ENCODE measurements at regions not wholly inside any gene's neighbourhood (a gene's known extent, or its start where the extent isn't known, plus 50 kb on each side); places are given as distances from the start of the nearest gene placed in this dataset.

GRCh38 chr16:55048745-55049144 is 118.1 kb downstream of the IRX5 start:
- Histone ChIP-seq H3K27me3 (ENCODE audit: insufficient read depth, low read length) (peaks cover 13% of the 10 kb centered on the region), H3K9me3 (ENCODE audit: low read length) (no peaks in the 10 kb centered on the region), H3K4me1 (ENCODE audit: insufficient read depth, low read length) (peaks cover 2% of the 10 kb centered on the region), H3K36me3 (ENCODE audit: insufficient read depth, low read length) (no peaks in the 10 kb centered on the region), H3K4me3 (ENCODE audit: low read length) (no peak overlapping the region), H2AFZ (ENCODE audit: low read depth, low read length) (no peak overlapping the region)

DNA sequence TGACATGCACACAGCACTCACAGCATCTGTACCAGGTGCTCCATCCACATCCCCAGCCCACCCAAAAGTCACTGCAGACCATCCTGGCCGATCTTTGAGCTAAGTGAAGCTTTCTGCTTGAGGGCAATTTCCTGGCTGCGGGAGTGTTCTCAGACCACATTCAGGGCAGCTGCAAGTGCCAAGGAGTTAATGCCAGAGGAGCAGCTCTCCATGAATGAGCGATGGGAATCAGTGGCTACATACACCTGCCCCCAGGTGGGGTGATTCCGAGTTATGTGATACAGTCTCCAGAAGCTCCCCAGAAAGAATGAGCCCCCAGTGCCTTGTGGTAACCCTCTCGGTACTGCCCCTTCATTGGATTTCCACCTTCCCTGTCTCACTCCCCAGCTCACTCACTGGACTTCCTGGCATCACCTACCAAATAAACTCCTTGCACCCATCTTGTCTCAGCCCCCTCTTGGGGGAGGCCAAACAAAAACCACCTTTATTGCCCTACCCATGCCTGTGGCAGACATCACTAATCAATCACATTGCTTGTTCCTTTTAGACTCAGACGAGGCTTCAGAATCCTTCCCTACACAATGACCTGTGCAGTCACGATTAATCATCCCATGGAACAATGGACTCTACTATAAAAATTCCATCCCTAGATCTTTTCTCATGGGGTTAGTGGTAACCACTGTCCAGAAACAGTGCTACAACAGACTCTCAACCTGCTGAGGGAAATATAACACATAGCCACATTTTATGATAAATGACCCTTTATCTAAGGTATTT is 121.1 kb downstream of the IRX5 start:
- Histone ChIP-seq H2AFZ (ENCODE audit: low read depth, low read length) (no peak overlapping the region), H3K4me1 (ENCODE audit: insufficient read depth, low read length) (peaks cover 6% of the 10 kb centered on the region), H3K36me3 (ENCODE audit: insufficient read depth, low read length) (no peaks in the 10 kb centered on the region), H3K27me3 (ENCODE audit: insufficient read depth, low read length) (peaks cover 10% of the 10 kb centered on the region), H3K4me3 (ENCODE audit: low read length) (no peak overlapping the region), H3K9me3 (ENCODE audit: low read length) (peaks cover 2% of the 10 kb centered on the region)

DNA sequence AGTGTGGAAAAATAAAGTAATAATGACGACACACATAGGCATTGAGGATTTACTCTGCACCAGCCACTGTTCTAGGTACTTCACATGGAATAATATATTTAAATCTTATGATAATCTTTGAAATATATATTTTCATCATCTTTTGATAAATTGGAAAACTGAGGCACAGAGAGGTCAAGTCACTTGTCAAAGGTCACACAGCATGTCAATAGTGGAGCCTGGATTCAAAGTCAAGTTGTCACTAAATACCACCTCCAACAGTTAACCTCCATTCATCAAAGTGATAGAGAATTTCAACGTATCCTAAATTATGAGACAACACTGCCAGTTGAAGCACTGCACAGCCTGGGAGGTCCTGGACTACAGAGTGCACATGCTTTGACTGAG is 121.7 kb downstream of the IRX5 start:
- Histone ChIP-seq H3K4me3 (ENCODE audit: low read length) (no peak overlapping the region), H3K4me1 (ENCODE audit: insufficient read depth, low read length) (peaks cover 5% of the 10 kb centered on the region), H3K9me3 (ENCODE audit: low read length) (peaks cover 2% of the 10 kb centered on the region), H3K27me3 (ENCODE audit: insufficient read depth, low read length) (peaks cover 14% of the 10 kb centered on the region), H3K36me3 (ENCODE audit: insufficient read depth, low read length) (no peaks in the 10 kb centered on the region), H2AFZ (ENCODE audit: low read depth, low read length) (no peak overlapping the region)

GRCh38 chr16:55052741-55053415 is 122.2 kb downstream of the IRX5 start:
- Histone ChIP-seq H3K4me1 (ENCODE audit: insufficient read depth, low read length) (peaks cover 4% of the 10 kb centered on the region), H3K27me3 (ENCODE audit: insufficient read depth, low read length) (peaks cover 19% of the 10 kb centered on the region), H3K4me3 (ENCODE audit: low read length) (no peak overlapping the region), H2AFZ (ENCODE audit: low read depth, low read length) (no peak overlapping the region), H3K36me3 (ENCODE audit: insufficient read depth, low read length) (no peaks in the 10 kb centered on the region), H3K9me3 (ENCODE audit: low read length) (peaks cover 2% of the 10 kb centered on the region)

DNA sequence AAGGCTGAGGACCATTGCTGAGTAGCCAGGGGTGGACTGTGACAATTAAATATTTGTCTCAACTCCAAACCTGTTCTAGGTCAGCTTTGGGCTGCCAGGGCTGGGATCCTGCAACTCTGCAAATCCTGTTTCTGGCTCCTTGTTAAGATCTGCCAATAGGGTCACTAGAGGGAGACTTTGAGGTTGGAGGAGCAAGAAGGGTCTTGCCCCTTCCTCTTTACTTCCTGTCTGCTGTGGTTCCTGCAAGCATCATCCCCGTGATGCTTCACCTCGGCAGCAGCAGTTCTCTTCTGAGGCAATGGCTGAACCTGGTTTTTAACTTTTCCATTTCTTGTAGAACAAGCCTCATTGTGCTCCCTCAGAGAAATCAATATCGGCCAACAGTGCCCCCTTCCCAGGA is 124.6 kb downstream of the IRX5 start:
- H3K9me3 ChIP-seq (ENCODE audit: low read length), result peaks cover 2% of the 10 kb centered on the region
- peaks cover 4% of the 10 kb centered on the region for H3K4me1 ChIP-seq (ENCODE audit: insufficient read depth, low read length)
- no peak overlapping the region for H2AFZ ChIP-seq (ENCODE audit: low read depth, low read length)
- no peak overlapping the region for H3K4me3 ChIP-seq (ENCODE audit: low read length)
- H3K27me3 ChIP-seq (ENCODE audit: insufficient read depth, low read length), result peaks cover 16% of the 10 kb centered on the region
- no peaks in the 10 kb centered on the region for H3K36me3 ChIP-seq (ENCODE audit: insufficient read depth, low read length)

DNA sequence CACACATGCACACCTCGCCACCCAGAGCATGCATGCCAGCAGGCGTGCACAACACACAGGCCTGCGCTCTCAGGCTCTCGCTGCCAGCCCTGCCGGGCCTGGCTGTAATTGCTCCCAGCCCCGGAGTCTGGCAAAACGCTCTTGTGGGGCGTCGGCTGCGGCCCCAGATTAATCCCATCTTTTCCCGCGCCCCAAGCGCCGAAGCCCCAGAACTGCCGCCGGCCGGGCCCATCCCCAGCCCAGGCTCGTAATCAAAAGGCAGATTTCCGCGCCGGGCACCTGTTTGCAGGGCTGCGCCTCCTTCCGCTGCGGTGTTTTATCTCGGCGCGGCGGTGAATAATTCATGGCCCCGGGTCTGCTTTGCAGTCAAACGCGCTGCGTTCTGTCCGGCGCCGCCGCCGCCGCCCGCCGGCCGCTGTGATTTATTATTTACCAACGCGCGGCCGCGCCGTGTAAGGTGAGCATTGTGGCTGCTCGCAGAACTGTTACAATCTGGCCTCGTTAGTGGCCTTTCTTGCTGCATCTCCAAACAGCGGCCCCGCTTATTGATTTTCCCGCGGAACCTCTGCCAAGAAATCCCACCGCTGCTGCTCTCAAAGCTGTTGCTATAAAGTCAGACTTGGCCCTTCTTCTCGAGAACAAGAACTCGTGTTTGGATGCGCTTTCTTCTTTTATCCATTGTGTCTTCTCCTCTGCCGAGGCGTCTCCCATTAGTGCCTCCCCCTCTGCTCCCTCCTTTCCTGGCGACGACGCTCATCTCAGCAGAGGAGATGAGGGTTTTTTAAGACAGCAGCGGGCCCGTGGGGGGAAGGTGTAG is 126.1 kb downstream of the IRX5 start:
- peaks cover 4% of the 10 kb centered on the region for H3K4me1 ChIP-seq (ENCODE audit: insufficient read depth, low read length)
- H3K4me3 ChIP-seq (ENCODE audit: low read length), result peak overlapping the region; percentile 40
- H2AFZ ChIP-seq (ENCODE audit: low read depth, low read length), result peak overlapping the region; percentile 79
- peaks cover 4% of the 10 kb centered on the region for H3K9me3 ChIP-seq (ENCODE audit: low read length)
- H3K36me3 ChIP-seq (ENCODE audit: insufficient read depth, low read length), result no peaks in the 10 kb centered on the region
- peaks cover 13% of the 10 kb centered on the region for H3K27me3 ChIP-seq (ENCODE audit: insufficient read depth, low read length)

DNA sequence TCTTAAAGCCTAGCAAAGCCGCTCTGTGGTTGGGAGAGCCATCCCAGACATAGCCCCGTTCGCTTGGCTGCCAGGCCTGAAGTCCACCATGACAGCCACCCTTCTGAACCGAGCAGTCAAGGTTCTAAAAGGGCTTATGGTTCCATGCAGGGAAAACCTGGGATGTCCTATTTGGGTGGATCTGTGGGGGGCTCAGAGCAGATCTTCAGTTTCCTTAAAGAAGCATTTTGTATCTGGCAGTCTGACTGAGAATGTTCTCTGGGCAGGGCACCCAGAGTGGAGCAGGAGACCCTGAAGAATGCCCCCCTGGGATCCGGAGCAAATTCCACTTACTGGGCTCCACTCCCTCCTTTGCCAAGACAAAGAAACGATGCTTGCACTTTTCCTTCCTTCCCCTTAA is 127.2 kb downstream of the IRX5 start:
- H2AFZ ChIP-seq (ENCODE audit: low read depth, low read length), result no peak overlapping the region
- peaks cover 4% of the 10 kb centered on the region for H3K4me1 ChIP-seq (ENCODE audit: insufficient read depth, low read length)
- H3K27me3 ChIP-seq (ENCODE audit: insufficient read depth, low read length), result peaks cover 13% of the 10 kb centered on the region
- H3K36me3 ChIP-seq (ENCODE audit: insufficient read depth, low read length), result no peaks in the 10 kb centered on the region
- no peak overlapping the region for H3K4me3 ChIP-seq (ENCODE audit: low read length)
- H3K9me3 ChIP-seq (ENCODE audit: low read length), result peaks cover 4% of the 10 kb centered on the region

DNA sequence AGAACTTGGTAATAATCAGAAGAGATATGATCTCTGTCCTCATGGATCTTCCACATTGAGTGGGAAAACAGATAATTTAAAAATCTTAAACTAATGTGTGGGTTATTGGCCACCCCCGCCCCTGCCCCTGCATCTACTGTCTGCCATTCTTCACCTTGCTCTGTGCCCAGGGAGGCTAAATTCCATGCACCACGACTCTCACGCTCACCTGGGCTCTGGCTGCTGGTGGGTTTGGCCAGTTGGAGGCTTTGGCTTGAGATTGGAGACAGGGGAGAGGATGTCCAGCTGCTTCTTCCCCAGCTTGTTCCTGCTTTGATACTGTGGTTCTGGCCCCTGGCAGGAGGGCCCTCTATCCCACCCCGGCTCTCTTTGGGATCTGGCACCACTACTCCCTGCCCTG is 127.9 kb downstream of the IRX5 start:
- Histone ChIP-seq H3K4me1 (ENCODE audit: insufficient read depth, low read length) (peaks cover 4% of the 10 kb centered on the region), H3K4me3 (ENCODE audit: low read length) (no peak overlapping the region), H3K27me3 (ENCODE audit: insufficient read depth, low read length) (peaks cover 13% of the 10 kb centered on the region), H3K9me3 (ENCODE audit: low read length) (peaks cover 4% of the 10 kb centered on the region), H2AFZ (ENCODE audit: low read depth, low read length) (no peak overlapping the region), H3K36me3 (ENCODE audit: insufficient read depth, low read length) (no peaks in the 10 kb centered on the region)

GRCh38 chr16:55059146-55059545 is 128.5 kb downstream of the IRX5 start:
- Histone ChIP-seq H3K27me3 (ENCODE audit: insufficient read depth, low read length) (peaks cover 13% of the 10 kb centered on the region), H2AFZ (ENCODE audit: low read depth, low read length) (no peak overlapping the region), H3K4me3 (ENCODE audit: low read length) (no peak overlapping the region), H3K4me1 (ENCODE audit: insufficient read depth, low read length) (peaks cover 4% of the 10 kb centered on the region), H3K9me3 (ENCODE audit: low read length) (peaks cover 4% of the 10 kb centered on the region), H3K36me3 (ENCODE audit: insufficient read depth, low read length) (no peaks in the 10 kb centered on the region)

DNA sequence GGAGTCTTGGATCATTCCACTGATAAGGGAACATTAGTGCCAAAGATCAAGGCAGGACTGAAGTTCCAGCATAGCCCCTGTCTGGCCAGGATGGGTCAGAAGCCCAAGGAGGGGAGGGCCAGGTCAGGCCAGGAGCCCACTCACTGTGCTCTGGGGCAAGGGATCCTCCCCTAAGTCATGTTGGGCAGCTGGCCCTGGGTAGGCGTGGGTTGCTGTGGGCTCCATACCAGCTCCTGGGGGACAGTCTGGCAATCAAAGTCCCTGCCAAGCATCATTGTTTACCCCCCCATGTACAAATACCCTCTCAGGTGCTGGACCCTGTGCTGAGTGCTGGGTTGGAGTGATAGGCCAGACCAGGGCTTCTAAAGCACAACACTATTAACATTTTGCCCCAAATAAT is 130.5 kb downstream of the IRX5 start:
- Histone ChIP-seq H3K4me1 (ENCODE audit: insufficient read depth, low read length) (peaks cover 4% of the 10 kb centered on the region), H3K36me3 (ENCODE audit: insufficient read depth, low read length) (no peaks in the 10 kb centered on the region), H2AFZ (ENCODE audit: low read depth, low read length) (no peak overlapping the region), H3K27me3 (ENCODE audit: insufficient read depth, low read length) (peaks cover 11% of the 10 kb centered on the region), H3K4me3 (ENCODE audit: low read length) (no peak overlapping the region), H3K9me3 (ENCODE audit: low read length) (peaks cover 2% of the 10 kb centered on the region)

DNA sequence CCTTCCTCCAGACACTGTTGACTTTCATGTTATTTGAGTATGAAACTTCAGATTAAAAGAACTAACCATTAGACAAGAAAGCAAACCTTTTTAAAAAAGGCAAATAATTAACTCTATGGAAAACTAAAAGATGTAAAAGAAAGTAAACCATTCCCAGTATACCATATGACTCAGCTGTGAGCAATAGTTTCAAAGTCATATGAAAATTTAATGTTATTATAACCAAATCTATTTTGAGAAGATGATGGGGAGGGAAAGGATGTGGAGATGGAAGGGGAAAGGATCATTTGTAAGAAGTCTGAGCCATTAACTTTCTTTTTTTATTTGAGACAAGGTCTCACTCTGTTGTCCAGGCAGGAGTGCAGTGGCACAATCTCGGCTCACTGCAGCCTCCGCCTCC is 131.8 kb downstream of the IRX5 start:
- Histone ChIP-seq H3K4me1 (ENCODE audit: insufficient read depth, low read length) (no peaks in the 10 kb centered on the region), H3K9me3 (ENCODE audit: low read length) (peaks cover 2% of the 10 kb centered on the region), H3K4me3 (ENCODE audit: low read length) (no peak overlapping the region), H3K27me3 (ENCODE audit: insufficient read depth, low read length) (peaks cover 6% of the 10 kb centered on the region), H2AFZ (ENCODE audit: low read depth, low read length) (no peak overlapping the region), H3K36me3 (ENCODE audit: insufficient read depth, low read length) (no peaks in the 10 kb centered on the region)

GRCh38 chr16:55072976-55073375 is 142.3 kb downstream of the IRX5 start:
- H3K4me1 ChIP-seq (ENCODE audit: insufficient read depth, low read length), result no peaks in the 10 kb centered on the region
- no peaks in the 10 kb centered on the region for H3K27me3 ChIP-seq (ENCODE audit: insufficient read depth, low read length)
- H3K9me3 ChIP-seq (ENCODE audit: low read length), result peaks cover 4% of the 10 kb centered on the region
- no peak overlapping the region for H3K4me3 ChIP-seq (ENCODE audit: low read length)
- H3K36me3 ChIP-seq (ENCODE audit: insufficient read depth, low read length), result no peaks in the 10 kb centered on the region
- no peak overlapping the region for H2AFZ ChIP-seq (ENCODE audit: low read depth, low read length)

DNA sequence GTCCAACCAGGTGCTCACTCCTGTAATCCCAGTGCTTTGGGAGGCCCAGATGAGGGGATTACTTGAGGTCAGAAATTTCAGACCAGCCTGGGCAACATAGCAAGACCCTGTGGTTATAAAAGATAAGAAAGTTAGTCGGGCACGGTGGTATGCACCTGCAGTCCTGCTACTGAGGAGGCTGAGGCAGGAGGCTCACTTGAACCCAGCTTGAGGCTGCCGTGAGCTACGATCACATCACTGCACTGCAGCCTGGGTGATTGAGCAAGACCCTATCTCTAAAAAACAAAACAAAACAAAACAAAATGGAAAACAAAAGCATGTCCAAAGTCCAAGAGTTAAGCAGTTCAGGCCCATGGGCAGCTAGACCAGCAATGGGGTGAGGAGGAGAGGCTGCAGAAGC is 143.2 kb downstream of the IRX5 start:
- Histone ChIP-seq H3K36me3 (ENCODE audit: insufficient read depth, low read length) (no peaks in the 10 kb centered on the region), H3K4me3 (ENCODE audit: low read length) (no peak overlapping the region), H2AFZ (ENCODE audit: low read depth, low read length) (no peak overlapping the region), H3K4me1 (ENCODE audit: insufficient read depth, low read length) (no peaks in the 10 kb centered on the region), H3K9me3 (ENCODE audit: low read length) (peaks cover 4% of the 10 kb centered on the region), H3K27me3 (ENCODE audit: insufficient read depth, low read length) (no peaks in the 10 kb centered on the region)
